Kidney epithelial cell (primary cell): ENCODE measurements at regions not wholly inside any gene's neighbourhood (a gene's known extent, or its start where the extent isn't known, plus 50 kb on each side); places are given as distances from the start of the nearest gene placed in this dataset.

Experiments
- DNase-seq: peaks from one replicate; pipeline ENCODE4 v3.0.0-alpha.2; 2010; ENCODE audit warnings: low read depth
- H3K27me3 ChIP-seq: 2 replicates; pipeline ENCODE4 v1.6.0; 2011; ENCODE audit warnings: low read length; ENCODE audit not compliant: control insufficient read depth, insufficient read depth
- H3K36me3 ChIP-seq: 2 replicates; pipeline ENCODE4 v1.5.1; 2011; ENCODE audit warnings: low read length; ENCODE audit not compliant: control insufficient read depth, insufficient read depth
- H3K4me3 ChIP-seq: 2 replicates; pipeline ENCODE4 v1.5.1; 2011; ENCODE audit warnings: low read depth, mild to moderate bottlenecking, control low read depth, low read length
- CTCF ChIP-seq: IDR thresholded peaks from 2 replicates; pipeline ENCODE4 v1.5.1; 2011; ENCODE audit warnings: mild to moderate bottlenecking, moderate library complexity, low read length, control low read depth, inconsistent platforms; ENCODE audit not compliant: insufficient read depth, poor library complexity, severe bottlenecking

DNA sequence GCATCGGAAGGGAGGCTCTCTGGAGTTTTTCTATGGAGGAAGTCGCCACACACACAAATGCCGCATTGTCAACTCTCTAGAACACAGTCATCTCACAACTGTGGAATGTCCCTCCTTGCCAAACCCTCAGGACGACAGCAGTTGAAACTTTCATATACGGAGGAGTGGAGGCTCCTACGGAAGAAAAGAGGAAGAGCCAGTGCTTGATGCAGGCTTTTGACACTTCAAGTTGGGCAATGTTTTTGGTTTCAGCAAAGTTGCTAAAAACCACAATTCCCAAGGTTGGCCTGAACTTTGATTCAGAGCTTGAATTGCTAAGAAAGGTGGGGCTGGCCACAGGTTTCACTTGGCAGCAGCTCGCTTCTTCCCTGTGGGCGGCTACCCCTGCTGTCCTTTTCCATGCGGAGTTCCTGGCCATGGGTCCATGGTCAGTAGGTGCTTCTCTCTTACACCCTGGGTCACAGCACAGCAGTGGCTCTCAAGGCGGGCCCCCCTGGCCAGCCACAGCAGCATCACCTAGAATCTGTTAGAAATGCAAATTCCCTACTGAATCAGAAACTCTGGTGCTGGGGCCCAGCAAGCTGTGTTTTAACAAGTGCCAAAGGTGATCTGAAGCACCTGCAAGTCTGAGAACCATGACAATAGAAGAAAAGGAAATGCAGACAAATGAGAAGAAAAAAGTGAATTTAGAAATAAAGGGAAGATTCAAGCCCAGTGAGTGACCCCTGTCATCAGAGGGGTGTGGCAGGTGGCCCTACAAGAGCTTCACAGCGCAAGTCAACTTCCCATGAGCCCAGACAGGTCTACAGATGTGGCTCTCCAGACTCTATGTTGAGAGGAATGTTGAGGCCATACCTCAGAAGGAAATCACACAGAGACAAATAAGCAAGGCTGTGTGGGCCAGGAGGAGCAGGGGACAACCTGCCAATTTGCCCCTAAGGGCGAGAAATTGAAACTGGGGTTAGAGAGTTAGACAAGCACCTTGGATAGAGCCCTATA is 856.4 kb downstream of the RNF144A start:
- peak; percentile 19 for DNase-seq
- Histone ChIP-seq H3K27me3 (no peaks in the 10 kb centered on the region), H3K36me3 (no peaks in the 10 kb centered on the region), H3K4me3 (no peak overlapping the region)
- no peak for TF ChIP-seq CTCF

DNA sequence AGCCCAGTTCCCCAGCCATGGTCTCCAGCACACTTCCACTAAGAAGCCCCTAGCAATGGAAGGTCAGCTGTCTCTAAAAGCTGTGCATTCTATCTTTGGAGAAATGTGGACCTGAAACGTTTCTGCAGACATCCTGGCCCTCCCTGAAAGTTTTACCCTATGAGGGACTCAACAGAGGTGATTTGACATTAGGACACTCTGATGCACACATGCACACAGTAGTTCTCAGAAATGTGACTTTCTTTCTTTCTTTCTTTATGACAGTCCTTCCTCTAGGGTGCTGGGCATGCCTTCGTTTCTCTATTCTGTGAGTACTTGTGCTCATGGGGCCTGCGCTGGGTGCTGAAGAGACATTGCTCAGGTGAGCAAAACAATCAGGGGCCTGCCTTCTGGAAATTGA is 857.3 kb downstream of the RNF144A start:
- H3K36me3 ChIP-seq, result no peaks in the 10 kb centered on the region
- no peak for DNase-seq
- no peaks in the 10 kb centered on the region for H3K27me3 ChIP-seq
- H3K4me3 ChIP-seq, result no peak overlapping the region
- no peak for TF ChIP-seq CTCF

- Histone ChIP-seq H3K4me3 (no peak overlapping the region), H3K27me3 (no peaks in the 10 kb centered on the region), H3K36me3 (no peaks in the 10 kb centered on the region)
- no peak for DNase-seq
- TF ChIP-seq CTCF, result no peak
These were observed 860.5 kb downstream of the RNF144A start for GRCh38 chr2:7777668-7778067.

DNA sequence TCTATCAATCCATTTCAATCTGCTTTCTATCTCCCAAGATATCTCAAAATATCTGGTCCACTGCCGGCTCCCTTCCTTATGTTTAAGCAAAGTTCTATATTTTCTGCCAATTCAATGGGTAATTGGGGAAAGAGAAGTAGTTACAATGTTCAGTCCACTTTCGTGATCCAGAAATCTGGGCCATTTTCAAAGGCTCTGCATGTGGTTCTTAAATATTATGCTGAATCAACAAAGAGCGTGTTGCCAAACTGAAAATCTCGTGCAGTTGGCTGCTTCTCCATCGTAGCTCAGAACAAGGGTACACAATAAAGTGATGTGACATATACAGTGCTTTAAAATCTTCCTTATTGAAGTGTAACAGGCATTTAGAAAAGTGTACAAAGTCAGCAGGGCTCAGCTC is 863.1 kb downstream of the RNF144A start:
- Histone ChIP-seq H3K27me3 (no peaks in the 10 kb centered on the region), H3K36me3 (no peaks in the 10 kb centered on the region), H3K4me3 (no peak overlapping the region)
- TF ChIP-seq CTCF, result no peak
- no peak for DNase-seq

- DNase-seq, result no peak
- Histone ChIP-seq H3K27me3 (no peaks in the 10 kb centered on the region), H3K4me3 (no peak overlapping the region), H3K36me3 (no peaks in the 10 kb centered on the region)
- TF ChIP-seq CTCF, result no peak
These were observed 868.5 kb downstream of the RNF144A start for GRCh38 chr2:7785700-7786099.

DNA sequence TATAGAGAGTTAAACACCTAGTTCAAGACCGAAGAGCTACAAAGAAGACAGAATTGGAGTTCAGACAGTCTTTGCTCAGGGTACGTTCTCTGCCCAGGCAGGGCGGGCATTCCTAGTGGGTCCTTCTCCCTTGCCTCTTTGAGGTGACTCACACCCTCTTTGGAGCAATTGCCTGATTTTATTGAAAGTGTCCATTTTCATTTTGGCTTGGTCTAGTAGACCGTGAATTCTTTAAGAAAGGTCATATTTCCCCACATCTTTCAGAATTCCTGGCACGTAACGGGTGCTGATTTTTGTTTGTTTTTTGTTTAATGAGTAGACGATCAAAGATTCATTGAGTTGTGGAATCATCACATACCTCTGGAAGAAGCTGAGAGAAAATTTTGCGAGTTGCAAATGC is 871.5 kb downstream of the RNF144A start:
- no peak for TF ChIP-seq CTCF
- peak; percentile 32 for DNase-seq
- Histone ChIP-seq H3K36me3 (no peaks in the 10 kb centered on the region), H3K4me3 (no peak overlapping the region), H3K27me3 (no peaks in the 10 kb centered on the region)
